HG02852 (cell line): ENCODE measurements at regions not wholly inside any gene's neighbourhood (a gene's known extent, or its start where the extent isn't known, plus 50 kb on each side); places are given as distances from the start of the nearest gene placed in this dataset.

Experiments
- ATAC-seq: cut with Tn5 transposase; IDR thresholded peaks from one replicate; pipeline ENCODE4 v1.9.1; 2021; ENCODE audit warnings: mild to moderate bottlenecking, moderate library complexity; ENCODE audit not compliant: unreplicated experiment

DNA sequence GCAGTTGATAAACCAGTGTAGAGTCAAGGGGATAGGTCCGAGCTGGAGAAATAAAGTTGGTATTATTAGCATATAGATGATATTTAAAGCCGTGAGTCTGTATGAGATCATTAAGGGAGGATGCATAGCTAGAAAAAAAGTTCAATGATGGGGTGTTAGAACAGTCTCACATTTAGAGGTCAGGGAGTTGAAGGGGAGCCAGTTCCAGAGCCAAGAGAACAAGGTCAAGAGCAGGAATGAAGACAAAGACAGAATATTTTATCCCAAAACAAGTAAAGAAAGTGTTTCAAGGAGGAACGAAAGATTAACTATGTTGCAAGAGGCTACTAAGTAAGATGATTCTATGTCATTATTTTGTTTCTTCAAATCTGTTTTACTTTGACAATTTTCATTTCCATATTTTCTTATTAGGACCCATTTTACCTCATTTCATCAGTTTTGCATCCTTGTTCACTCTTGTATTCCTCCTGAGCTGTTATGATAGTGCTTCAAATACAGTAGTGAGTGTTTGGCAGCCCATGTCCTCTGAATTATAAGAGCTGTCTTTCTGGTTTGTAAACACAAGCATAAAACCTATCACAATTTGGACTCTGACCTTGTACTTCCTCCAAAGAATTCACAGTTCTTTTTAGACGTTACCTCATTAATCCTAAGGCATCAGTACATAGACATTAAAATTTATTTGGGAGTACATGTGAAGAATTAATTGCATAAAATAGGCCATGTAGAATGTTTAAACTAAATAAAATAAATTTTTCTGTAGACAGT, 695.7 kb upstream of the NECTIN3 start:
- no peak for ATAC-seq

DNA sequence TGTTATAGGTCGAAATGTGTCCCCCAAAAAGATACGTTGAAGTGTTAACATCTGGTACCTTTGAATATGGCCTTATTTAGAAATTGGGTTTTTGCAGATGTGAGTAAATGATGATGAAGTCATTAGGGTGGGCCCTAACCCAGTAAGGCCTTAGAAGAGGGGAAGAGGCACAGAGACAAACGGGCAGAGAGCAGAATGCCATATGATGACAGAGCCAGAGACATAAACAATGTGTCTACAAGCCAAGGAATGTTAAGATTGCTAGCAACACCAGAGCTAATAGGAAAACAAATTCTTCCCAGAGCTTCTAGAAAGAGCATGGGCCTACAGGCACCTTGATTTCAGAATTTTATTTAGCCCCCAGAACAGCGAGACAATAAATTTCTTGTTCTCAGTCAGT, 693.1 kb upstream of the NECTIN3 start:
- no peak for ATAC-seq

DNA sequence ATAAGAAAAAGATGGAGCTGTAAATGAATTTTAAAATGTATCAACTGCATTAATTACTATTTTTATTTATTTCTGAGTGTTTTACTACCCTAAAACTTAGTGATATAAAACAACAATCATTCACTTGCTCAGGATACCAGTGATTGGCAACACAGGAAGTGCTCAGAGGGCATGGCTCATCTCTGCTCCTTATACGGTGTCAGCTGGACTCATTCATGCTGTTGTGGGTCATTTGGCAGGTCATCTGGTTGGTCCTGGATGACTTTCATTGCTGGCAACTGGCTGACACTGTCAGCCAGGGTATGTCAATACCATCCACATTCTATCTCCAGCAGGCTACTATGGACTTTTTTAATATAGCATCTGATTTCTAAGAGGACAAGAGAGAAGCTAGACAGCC, 689.6 kb upstream of the NECTIN3 start:
- no peak for ATAC-seq

DNA sequence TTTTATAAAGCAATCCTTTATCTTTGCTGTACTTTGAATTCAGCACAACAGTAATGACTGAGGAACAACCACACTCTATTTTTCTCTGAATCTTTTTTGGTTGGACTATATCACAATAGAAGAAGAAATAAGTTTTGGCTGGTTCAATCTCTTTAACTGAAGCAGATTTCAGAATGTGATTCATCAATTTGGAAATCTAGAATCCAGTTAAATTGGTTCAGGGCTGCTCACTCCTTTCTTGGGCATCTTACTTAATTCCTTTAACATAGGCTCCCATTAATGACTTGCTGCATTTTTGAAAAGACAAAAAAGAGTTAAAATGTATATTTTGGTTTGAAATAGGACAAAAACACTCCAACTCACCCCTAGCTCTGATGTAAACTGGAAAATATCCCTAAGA, 688.3 kb upstream of the NECTIN3 start:
- no peak for ATAC-seq

- ATAC-seq: no peak
Observed at GRCh38 chr3:110384601-110385000, 687.0 kb upstream of the NECTIN3 start.

GRCh38 chr3:110389005-110389404, 682.6 kb upstream of the NECTIN3 start:
- no peak for ATAC-seq

DNA sequence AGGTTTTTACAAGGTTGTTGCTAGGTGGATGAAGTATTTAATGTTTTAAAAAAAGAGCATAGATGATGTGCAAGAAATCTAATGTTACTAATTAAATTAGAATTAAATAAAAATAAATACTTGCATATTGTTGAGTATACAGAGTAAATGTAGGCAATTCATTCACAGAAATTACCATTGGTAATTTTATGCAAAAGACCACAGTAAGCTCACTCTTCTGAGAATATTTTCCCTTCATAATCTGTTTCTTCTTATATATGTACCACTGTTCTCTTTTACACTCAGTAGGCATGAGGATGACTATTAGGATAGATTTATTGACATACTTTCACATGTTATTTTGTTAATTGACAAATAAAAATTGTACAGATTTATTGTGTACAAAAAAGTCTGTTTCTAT, 681.2 kb upstream of the NECTIN3 start:
- no peak for ATAC-seq

DNA sequence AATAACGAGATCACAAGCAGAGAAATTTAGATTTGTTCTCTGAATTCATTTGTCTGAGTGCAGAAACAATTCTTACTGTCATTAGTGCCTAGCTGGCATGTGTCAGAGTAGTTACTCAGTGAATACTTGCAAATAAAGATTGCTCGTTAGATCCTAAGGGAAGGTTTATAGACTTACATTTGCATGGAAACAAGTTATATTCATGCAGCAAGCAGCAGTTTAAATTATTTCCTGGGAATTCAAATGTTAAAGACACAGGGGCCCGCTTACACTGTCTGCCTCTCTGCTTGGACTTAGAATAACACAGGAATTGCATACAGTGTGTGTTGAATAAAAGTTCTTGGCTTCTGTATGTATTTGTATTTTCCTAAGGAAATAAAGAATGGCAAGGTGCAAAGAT, 680.6 kb upstream of the NECTIN3 start:
- ATAC-seq: no peak

DNA sequence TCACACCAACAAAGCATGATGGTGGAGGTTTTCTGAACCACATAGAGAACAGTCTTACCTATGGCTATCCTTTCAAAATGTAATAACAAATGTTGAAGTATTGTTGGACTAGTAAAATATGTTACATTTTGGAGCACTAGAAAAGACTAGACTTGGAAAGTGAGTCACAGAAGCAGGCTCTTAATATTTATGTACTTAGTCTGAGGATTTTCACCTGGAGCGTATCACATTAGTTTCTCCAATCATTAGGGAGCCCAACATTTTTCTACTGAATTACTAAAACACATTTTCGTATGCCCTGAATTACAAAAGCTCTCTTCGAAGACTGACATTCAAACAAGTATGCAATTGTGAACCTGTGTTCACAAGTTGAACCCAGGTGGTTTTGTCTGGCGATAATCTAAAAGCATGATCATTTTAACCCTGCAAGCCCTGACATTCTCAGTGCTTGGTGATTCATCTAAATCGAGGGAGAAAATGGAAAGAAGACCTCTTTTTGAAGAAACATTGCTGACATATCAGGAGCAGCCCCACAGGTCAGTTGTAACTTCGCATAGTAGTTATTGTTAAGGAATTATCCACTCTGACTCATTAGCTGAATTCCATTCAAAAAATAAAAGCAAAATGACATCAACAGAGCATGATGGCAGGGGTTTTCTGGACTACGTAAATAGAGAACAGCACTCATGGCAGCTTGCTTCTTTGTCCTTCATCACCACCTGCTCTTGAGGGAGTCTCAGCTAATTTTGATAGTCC, 679.8 kb upstream of the NECTIN3 start:
- ATAC-seq: no peak

DNA sequence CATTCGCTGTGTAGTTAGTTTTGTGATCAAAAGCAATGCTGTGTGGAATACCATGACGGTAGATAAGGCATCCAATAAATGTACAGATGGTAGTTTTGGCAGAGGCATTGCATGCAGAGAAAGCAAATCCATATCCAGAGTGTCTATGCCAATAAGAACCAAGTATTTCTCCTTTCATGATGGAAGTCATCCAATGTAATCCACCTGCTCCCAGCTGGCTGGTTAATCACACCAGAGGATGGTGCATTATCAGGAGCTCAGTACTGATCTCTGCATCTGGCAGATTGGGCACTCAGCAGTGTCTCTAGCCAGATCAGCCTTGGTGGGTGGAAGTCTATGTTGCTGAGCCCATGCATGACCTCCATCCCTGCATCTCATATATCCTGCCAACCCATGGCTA, 677.7 kb upstream of the NECTIN3 start:
- ATAC-seq: no peak

DNA sequence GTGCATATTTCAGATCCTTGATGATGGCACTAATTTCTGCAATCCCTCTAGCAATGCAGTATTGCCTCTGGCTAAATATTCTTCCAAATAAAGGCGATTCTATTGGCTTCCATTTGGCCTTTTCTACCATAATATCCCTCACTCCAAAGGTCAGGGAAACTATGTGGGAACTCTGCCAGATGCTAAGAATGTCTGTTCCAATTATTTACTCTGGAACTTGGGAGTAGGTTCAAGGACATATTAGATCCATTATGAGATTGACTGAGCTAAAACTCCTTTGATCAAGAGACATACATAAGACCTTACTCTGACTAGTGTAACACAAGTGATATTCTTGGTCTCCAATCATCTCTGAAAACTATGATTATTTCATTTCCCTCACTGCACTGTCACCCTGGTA, 674.5 kb upstream of the NECTIN3 start:
- no peak for ATAC-seq

DNA sequence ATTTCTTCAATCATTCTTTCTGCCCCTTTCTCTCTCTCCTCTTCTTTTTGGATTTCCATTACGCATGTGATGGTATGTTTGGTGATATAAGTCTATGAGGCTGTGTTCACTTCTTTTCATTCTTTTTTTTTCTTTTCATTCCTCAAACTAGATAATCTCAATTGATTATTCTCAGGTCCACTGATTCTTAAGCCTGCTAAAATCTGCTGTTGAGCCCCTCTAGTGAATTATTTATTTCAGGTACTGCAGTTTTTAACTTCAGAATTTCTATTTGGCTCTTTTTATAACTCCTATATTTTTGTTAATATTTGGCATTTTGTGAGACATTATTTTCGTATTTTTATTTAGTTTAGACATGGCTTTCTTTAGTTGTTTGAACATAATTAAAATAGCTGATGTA, 671.3 kb upstream of the NECTIN3 start:
- no peak for ATAC-seq

DNA sequence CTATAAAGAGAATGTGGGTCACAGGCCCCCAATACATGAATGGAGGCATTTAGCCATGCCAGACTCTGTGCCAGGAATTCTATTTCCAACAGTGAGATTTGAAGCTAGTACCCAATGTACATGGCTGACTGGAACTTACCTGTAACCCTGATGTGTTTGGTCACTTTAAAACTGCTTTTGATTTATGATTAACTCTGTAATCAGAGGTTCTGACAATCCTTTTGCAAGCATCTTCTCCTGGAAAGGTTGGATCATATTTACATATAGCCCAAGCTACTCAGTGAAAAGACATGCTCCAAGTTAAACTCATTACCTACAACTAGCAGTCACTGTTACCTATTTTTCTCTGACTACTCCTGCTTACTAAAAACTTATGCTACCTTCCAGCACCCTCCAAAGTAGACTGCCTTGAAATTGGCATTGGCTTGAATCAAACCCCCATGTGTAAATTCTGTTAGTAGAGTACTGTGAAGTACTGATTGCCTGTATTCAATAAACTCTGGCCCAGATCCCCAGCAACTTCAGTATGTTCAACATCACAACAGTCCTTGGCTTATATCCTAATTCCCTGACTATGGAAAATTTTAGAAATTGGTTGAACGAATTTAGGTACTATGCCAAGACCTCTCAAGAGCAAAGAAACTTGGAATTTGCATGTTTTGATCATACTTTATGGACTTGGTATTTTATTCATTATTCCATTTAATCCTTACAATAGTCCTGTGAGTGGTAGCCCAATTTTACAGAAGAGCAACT, 665.6 kb upstream of the NECTIN3 start:
- ATAC-seq: no peak

DNA sequence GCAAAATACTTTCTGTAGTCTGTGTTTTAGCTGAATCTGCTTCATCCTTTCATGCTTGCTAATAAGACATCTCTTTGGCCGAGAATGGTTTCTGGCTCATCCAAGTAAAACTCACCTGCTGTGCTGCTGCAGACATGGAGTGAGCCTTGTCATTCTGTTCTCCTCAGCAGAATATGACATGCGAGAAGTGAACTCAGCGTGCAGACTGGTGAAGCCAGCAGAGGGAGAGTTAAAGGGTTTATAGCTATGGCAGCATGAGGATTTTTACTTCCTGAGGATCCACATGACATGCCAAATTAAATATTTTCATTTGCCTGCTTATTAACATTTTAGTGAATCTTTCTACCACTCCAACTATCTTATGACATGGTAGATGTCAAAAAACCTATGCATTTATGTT, 658.4 kb upstream of the NECTIN3 start:
- no peak for ATAC-seq

DNA sequence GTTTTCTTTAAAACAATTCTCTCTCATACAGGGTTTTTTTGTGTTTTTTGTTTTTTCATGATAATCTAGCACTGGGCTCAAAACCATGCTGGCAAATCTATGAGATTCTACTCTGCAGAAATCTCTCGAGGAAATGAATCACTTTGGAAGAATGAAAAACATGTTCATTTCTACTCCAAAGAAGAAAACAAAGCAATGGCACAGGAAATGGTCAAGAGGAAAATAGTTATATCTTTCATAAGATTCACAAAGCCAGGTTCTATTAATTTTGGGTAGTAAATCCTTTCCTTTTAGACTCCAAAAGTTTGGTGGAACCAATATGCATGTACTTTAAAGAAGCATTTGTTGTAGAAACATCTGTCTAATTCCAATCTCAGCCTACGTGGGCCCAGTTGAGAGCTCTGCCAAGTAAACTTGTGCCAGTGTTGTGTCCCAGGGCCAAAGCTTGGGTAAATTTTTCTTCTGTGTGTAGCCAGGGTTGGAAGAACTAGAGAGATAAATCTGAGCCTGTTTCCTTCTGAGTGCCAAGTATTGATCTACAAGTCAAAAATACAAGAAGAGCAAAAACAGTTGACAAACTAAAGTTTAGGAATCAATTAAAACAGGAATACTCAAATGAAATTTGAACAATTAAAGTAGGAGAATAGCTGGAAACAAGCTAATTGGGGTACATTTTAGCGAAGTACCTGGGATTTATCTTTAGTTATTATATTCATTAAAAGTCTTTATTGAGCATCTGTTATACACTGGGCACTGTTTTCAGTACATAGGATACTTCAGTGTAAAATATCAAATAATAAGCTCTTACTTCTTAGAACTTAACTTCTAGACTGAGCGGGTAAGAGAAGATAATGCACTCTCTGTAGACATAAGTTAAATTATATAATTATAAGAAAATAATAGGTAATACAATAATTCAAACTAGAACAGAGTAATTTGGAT, 657.5 kb upstream of the NECTIN3 start:
- no peak for ATAC-seq

DNA sequence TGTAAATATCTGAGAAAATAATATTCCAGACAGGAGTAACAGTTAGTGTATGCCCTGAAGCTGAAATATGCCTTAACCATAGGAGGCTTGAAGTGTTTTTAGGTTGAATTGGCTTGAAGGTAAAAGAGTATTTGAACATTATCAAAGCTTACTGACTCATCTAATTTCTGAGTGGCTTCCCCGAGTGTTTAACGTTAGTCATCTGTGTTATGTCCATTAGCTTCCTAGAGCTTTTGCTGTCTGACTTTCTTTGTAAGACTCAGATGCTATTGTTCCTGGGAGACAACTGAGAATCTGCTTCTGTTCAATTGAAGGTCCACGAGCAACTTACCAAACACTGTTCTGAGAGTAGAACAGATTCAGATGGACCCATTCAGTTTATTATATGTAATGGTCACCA, 656.8 kb upstream of the NECTIN3 start:
- ATAC-seq: no peak

DNA sequence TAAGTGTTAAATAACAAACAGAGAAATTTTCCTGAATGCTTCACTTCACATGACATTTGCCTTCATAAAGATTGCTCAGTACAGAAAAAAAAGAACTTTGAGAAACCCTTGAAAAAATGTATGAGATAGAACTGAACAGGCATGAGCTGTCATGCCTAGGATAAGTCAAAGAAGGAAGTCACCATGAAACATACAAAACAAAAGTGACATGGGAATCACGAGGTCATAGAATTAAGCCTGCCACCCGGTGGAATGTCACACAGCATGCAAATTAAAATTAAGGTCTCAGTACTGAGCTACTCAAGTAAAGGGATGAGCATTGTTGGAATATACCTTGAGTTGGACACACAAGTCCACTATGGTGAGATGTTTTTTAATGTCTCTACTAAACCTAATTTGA, 652.5 kb upstream of the NECTIN3 start:
- ATAC-seq: no peak

GRCh38 chr3:110419601-110420000, 652.0 kb upstream of the NECTIN3 start:
- no peak for ATAC-seq

DNA sequence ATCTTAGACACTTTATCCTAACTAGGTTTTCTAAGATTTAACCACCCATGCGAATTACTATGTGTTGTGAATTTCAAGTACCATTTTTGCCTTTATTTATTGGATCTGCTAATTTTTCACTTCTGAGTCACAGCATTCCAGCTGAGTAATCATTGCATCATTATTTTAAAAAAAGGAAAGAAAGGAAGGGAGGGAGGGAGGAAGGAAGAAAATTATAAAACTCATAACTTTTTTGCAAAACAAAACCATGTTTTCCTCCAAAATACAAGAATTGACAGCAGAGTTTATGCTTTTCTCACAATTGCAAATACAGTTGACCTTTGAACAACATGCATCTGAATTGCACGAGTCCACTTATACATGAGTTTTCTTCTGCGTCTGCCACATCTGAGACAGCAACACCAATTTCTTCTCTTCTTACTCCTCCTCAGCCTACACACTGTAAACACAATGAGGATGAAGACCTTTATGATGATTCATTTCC, 651.4 kb upstream of the NECTIN3 start:
- ATAC-seq: no peak

- ATAC-seq: no peak
Observed at GRCh38 chr3:110423276-110423675, 648.3 kb upstream of the NECTIN3 start.

GRCh38 chr3:110430146-110430545, 641.5 kb upstream of the NECTIN3 start:
- ATAC-seq: no peak
